Right lobe of liver (tissue), 4 donors: ENCODE measurements at regions not wholly inside any gene's neighbourhood (a gene's known extent, or its start where the extent isn't known, plus 50 kb on each side); places are given as distances from the start of the nearest gene placed in this dataset.

Experiments
- CTCF ChIP-seq, 4 donors: fragments of 200-600 bp in 3 of 4; fragments of 450-650 bp in 1 of 4; IDR thresholded peaks; one replicate each; pipeline versions ENCODE4 v1.5.1 to v1.8.0; 2016 to 2022; ENCODE audit warnings: antibody characterized with exemption in 4 of 4, mild to moderate bottlenecking in 2 of 4
- POLR2A ChIP-seq: fragments of 450-650 bp; IDR thresholded peaks from one replicate; pipeline ENCODE4 v1.6.1; 2017; ENCODE audit warnings: antibody characterized with exemption, mild to moderate bottlenecking
- donor health status: DM: no; HTN: no; CAD: no.
- donor health status: DM: no; HTN: no; CAD: no.
- donor health status: DM: no; HTN: yes; CAD: no.

DNA sequence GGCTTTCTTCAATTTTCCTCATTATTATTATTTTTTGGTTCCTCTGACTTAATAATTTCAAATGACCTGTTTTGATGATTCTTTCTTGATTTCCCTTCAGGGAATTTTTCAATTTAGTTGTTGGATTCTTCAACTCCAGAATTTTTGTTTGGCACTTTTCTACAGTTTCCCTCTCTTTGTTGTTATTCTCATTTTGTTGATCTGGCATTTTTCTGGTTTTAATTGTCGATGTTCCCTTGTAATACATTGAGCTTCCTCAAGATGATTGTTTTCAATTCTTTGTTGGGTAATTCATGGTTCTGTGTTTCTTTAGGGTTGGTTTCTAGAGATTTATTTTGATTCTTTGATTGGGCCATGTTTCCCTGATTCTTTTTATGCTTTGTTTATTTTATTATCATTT, 67.8 kb upstream of the DNAJC1 start:
- TF ChIP-seq CTCF (IDR thresholded peaks at IDR 0.05) (no peak), POLR2A (no peak)
